Nephron progenitor cell (in vitro differentiated cells): ENCODE measurements at regions not wholly inside any gene's neighbourhood (a gene's known extent, or its start where the extent isn't known, plus 50 kb on each side); places are given as distances from the start of the nearest gene placed in this dataset.
A peak's percentile ranks its signal among the peaks of the same experiment; 100 is the strongest.

ENCODE experiments used
- DNase-seq: peaks from one replicate; pipeline ENCODE4 v3.0.0; 2021
- H3K27ac Mint-ChIP-seq: 2 replicates; pipeline ENCODE4 v1.8.0; 2021; ENCODE audit warnings: mild to moderate bottlenecking, moderate library complexity, mixed read lengths
- H3K27me3 Mint-ChIP-seq: 2 replicates; pipeline ENCODE4 v1.8.0; 2021; ENCODE audit warnings: mild to moderate bottlenecking, low read depth, mixed read lengths; ENCODE audit not compliant: poor library complexity
- H3K36me3 Mint-ChIP-seq: 2 replicates; pipeline ENCODE4 v1.8.0; 2021; ENCODE audit warnings: low read depth, mixed read lengths
- H3K4me1 Mint-ChIP-seq: 2 replicates; pipeline ENCODE4 v1.8.0; 2021; ENCODE audit warnings: mixed read lengths
- H3K4me3 Mint-ChIP-seq: 2 replicates; pipeline ENCODE4 v1.8.0; 2021; ENCODE audit warnings: mild to moderate bottlenecking, moderate library complexity, mixed read lengths
- H3K9me3 Mint-ChIP-seq: 2 replicates; pipeline ENCODE4 v1.8.0; 2021; ENCODE audit warnings: mild to moderate bottlenecking, moderate library complexity, mixed read lengths
- CTCF ChIP-seq: fragments of 200-600 bp; sonication (generic); IDR thresholded peaks from 2 replicates; pipeline ENCODE4 v1.5.0; 2021; ENCODE audit warnings: antibody characterized with exemption

GRCh38 chr7:19589446-19589845 is 119.4 kb downstream of the POLR1F start:
- Mint-ChIP-seq H3K4me3 (no peak overlapping the region), H3K27me3 (peaks cover 4% of the 10 kb centered on the region), H3K9me3 (peaks cover 4% of the 10 kb centered on the region), H3K36me3 (no peaks in the 10 kb centered on the region), H3K27ac (no peak overlapping the region), H3K4me1 (no peaks in the 10 kb centered on the region)
- TF ChIP-seq CTCF = no peak
- DNase-seq = no peak

- Mint-ChIP-seq H3K4me1 (no peaks in the 10 kb centered on the region), H3K27ac (no peak overlapping the region), H3K36me3 (no peaks in the 10 kb centered on the region), H3K27me3 (no peaks in the 10 kb centered on the region), H3K9me3 (peaks cover 2% of the 10 kb centered on the region), H3K4me3 (no peak overlapping the region)
- DNase-seq = no peak
- TF ChIP-seq CTCF = peak; percentile 12
Observed at GRCh38 chr7:19587291-19587690, 121.5 kb downstream of the POLR1F start.

GRCh38 chr7:19585761-19586160 is 123.1 kb downstream of the POLR1F start:
- Mint-ChIP-seq H3K4me1 (no peaks in the 10 kb centered on the region), H3K27ac (no peak overlapping the region), H3K36me3 (no peaks in the 10 kb centered on the region), H3K27me3 (no peaks in the 10 kb centered on the region), H3K4me3 (no peak overlapping the region), H3K9me3 (no peaks in the 10 kb centered on the region)
- no peak for TF ChIP-seq CTCF
- no peak for DNase-seq

- H3K4me1 Mint-ChIP-seq = no peaks in the 10 kb centered on the region
- no peak for TF ChIP-seq CTCF
- no peaks in the 10 kb centered on the region for H3K27me3 Mint-ChIP-seq
- no peaks in the 10 kb centered on the region for H3K9me3 Mint-ChIP-seq
- no peak for DNase-seq
- H3K4me3 Mint-ChIP-seq = no peak overlapping the region
- no peaks in the 10 kb centered on the region for H3K36me3 Mint-ChIP-seq
- H3K27ac Mint-ChIP-seq = no peak overlapping the region
Observed at GRCh38 chr7:19575909-19576557, 132.8 kb downstream of the POLR1F start.

- no peak for TF ChIP-seq CTCF
- no peaks in the 10 kb centered on the region for H3K36me3 Mint-ChIP-seq
- no peak overlapping the region for H3K27ac Mint-ChIP-seq
- no peaks in the 10 kb centered on the region for H3K27me3 Mint-ChIP-seq
- H3K4me1 Mint-ChIP-seq = no peaks in the 10 kb centered on the region
- no peaks in the 10 kb centered on the region for H3K9me3 Mint-ChIP-seq
- no peak for DNase-seq
- H3K4me3 Mint-ChIP-seq = no peak overlapping the region
Observed at GRCh38 chr7:19574131-19574530, 134.7 kb downstream of the POLR1F start.

- Mint-ChIP-seq H3K4me3 (no peak overlapping the region), H3K27me3 (no peaks in the 10 kb centered on the region), H3K27ac (no peak overlapping the region), H3K36me3 (no peaks in the 10 kb centered on the region), H3K4me1 (no peaks in the 10 kb centered on the region), H3K9me3 (no peaks in the 10 kb centered on the region)
- TF ChIP-seq CTCF = no peak
- DNase-seq = no peak
Observed at GRCh38 chr7:19572566-19572965, 136.3 kb downstream of the POLR1F start.
